ENCODE measurements at regions not wholly inside any gene's neighbourhood (a gene's known extent, or its start where the extent isn't known, plus 50 kb on each side); places are given as distances from the start of the nearest gene placed in this dataset.

DNA sequence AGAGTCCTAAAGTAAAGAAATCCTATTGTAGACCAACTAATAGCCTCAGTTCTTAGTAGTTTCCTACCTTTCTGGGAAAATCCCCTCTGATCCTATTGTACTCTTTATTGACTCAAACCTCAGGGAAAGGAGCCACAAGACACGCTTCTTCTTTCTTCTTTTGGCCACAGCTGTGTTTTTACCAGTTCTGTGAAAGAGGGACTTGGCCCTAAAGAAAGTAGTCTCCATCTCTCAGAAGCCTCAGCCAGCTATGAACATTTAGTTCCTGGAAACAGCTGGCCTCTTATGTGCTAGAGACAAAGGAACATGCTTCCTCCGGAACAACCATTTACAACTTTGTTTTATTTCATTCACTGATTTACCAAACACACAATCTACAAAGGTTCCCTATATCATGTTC is 66.1 kb upstream of the ARID2 start:
- TF ChIP-seq, protein P1, sequence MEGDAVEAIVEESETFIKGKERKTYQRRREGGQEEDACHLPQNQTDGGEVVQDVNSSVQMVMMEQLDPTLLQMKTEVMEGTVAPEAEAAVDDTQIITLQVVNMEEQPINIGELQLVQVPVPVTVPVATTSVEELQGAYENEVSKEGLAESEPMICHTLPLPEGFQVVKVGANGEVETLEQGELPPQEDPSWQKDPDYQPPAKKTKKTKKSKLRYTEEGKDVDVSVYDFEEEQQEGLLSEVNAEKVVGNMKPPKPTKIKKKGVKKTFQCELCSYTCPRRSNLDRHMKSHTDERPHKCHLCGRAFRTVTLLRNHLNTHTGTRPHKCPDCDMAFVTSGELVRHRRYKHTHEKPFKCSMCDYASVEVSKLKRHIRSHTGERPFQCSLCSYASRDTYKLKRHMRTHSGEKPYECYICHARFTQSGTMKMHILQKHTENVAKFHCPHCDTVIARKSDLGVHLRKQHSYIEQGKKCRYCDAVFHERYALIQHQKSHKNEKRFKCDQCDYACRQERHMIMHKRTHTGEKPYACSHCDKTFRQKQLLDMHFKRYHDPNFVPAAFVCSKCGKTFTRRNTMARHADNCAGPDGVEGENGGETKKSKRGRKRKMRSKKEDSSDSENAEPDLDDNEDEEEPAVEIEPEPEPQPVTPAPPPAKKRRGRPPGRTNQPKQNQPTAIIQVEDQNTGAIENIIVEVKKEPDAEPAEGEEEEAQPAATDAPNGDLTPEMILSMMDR (IDR thresholded peaks at IDR 0.05; ENCODE audit: low read length): no peak
- no peak for TF ChIP-seq EZH2 (IDR thresholded peaks at IDR 0.05; ENCODE audit: borderline replicate concordance, low read length)
